ENCODE measurements at regions not wholly inside any gene's neighbourhood (a gene's known extent, or its start where the extent isn't known, plus 50 kb on each side); places are given as distances from the start of the nearest gene placed in this dataset.
"Not testable (repeated sequence)": the region's sequence is repeated elsewhere in the genome, so short reads cannot be mapped to it uniquely, and the experiment has no call there.

- H4K20me1 ChIP-seq (ENCODE audit: insufficient read depth), result no peaks in the 10 kb centered on the region
- H3K36me3 ChIP-seq (ENCODE audit: insufficient read depth), result no peaks in the 10 kb centered on the region
- TF ChIP-seq, protein P1, sequence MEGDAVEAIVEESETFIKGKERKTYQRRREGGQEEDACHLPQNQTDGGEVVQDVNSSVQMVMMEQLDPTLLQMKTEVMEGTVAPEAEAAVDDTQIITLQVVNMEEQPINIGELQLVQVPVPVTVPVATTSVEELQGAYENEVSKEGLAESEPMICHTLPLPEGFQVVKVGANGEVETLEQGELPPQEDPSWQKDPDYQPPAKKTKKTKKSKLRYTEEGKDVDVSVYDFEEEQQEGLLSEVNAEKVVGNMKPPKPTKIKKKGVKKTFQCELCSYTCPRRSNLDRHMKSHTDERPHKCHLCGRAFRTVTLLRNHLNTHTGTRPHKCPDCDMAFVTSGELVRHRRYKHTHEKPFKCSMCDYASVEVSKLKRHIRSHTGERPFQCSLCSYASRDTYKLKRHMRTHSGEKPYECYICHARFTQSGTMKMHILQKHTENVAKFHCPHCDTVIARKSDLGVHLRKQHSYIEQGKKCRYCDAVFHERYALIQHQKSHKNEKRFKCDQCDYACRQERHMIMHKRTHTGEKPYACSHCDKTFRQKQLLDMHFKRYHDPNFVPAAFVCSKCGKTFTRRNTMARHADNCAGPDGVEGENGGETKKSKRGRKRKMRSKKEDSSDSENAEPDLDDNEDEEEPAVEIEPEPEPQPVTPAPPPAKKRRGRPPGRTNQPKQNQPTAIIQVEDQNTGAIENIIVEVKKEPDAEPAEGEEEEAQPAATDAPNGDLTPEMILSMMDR (conservative IDR thresholded peaks at IDR 0.05; ENCODE audit: low read depth, low read length), result no peak
- H3K4me1 ChIP-seq (ENCODE audit: low read depth, poor library complexity, severe bottlenecking), result no peaks in the 10 kb centered on the region
- H2AFZ ChIP-seq (ENCODE audit: low read depth), result no peak overlapping the region
- H3K4me2 ChIP-seq, result no peak overlapping the region
- H3K9ac ChIP-seq, result no peak overlapping the region
- no peaks in the 10 kb centered on the region for H3K79me2 ChIP-seq (ENCODE audit: insufficient read depth, low read depth)
- no peak overlapping the region for H3K4me3 ChIP-seq (IDR thresholded peaks at IDR 0.05; ENCODE audit: insufficient read depth, low read depth, low read length)
- H3K27ac ChIP-seq, result no peak overlapping the region
- no peaks in the 10 kb centered on the region for H3K27me3 ChIP-seq (ENCODE audit: insufficient read depth, low read depth)
Measured at GRCh38 chr7:86058649-86059048, 585.1 kb upstream of the GRM3 start.

- no peak overlapping the region for H3K27ac ChIP-seq
- TF ChIP-seq, protein P1 (conservative IDR thresholded peaks at IDR 0.05; ENCODE audit: low read depth, low read length), result no peak
Measured at GRCh38 chr7:86050918-86051317, 592.8 kb upstream of the GRM3 start.

DNA sequence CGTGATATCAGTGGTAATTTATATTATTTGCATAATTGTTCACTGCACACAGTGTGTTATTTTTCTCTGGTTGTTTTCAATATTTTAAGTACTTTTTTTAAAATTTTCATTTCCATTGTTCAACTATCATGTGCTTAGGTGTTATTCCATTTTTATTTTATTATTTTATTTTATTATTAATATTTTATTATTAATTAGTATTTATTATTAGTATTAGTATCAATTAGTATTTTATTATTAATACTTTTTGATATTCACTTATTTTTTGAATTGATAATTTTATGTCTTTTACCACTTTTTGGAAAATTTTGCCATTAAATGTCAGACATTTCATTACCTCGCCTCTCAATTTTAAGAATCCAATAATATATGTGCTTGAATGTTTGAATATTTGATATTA, 593.8 kb upstream of the GRM3 start:
- H3K27ac ChIP-seq, result no peak overlapping the region
- H3K4me1 ChIP-seq (ENCODE audit: low read depth, poor library complexity, severe bottlenecking), result no peaks in the 10 kb centered on the region
- no peaks in the 10 kb centered on the region for H3K36me3 ChIP-seq (ENCODE audit: insufficient read depth)
- H3K4me2 ChIP-seq, result no peak overlapping the region
- no peaks in the 10 kb centered on the region for H3K27me3 ChIP-seq (ENCODE audit: insufficient read depth, low read depth)
- H3K9ac ChIP-seq, result no peak overlapping the region
- H3K4me3 ChIP-seq (IDR thresholded peaks at IDR 0.05; ENCODE audit: insufficient read depth, low read depth, low read length), result no peak overlapping the region
- no peaks in the 10 kb centered on the region for H3K79me2 ChIP-seq (ENCODE audit: insufficient read depth, low read depth)
- TF ChIP-seq, protein P1 (conservative IDR thresholded peaks at IDR 0.05; ENCODE audit: low read depth, low read length), result no peak
- no peak overlapping the region for H2AFZ ChIP-seq (ENCODE audit: low read depth)
- H4K20me1 ChIP-seq (ENCODE audit: insufficient read depth), result no peaks in the 10 kb centered on the region

More at GRCh38 chr7:86050918-86051317, 592.8 kb upstream of the GRM3 start:
- Histone ChIP-seq H2AFZ (ENCODE audit: low read depth) (no peak overlapping the region), H3K36me3 (ENCODE audit: insufficient read depth) (no peaks in the 10 kb centered on the region), H3K4me3 (IDR thresholded peaks at IDR 0.05; ENCODE audit: insufficient read depth, low read depth, low read length) (no peak overlapping the region), H3K79me2 (ENCODE audit: insufficient read depth, low read depth) (no peaks in the 10 kb centered on the region), H3K4me2 (no peak overlapping the region), H4K20me1 (ENCODE audit: insufficient read depth) (no peaks in the 10 kb centered on the region), H3K4me1 (ENCODE audit: low read depth, poor library complexity, severe bottlenecking) (no peaks in the 10 kb centered on the region), H3K27me3 (ENCODE audit: insufficient read depth, low read depth) (no peaks in the 10 kb centered on the region), H3K9ac (no peak overlapping the region)

- H3K27ac ChIP-seq; H2AFZ ChIP-seq (ENCODE audit: low read depth); H3K27me3 ChIP-seq (ENCODE audit: insufficient read depth, low read depth); H3K4me2 ChIP-seq; H3K4me1 ChIP-seq (ENCODE audit: low read depth, poor library complexity, severe bottlenecking); H3K9ac ChIP-seq; H3K4me3 ChIP-seq (IDR thresholded peaks at IDR 0.05; ENCODE audit: insufficient read depth, low read depth, low read length); H3K36me3 ChIP-seq (ENCODE audit: insufficient read depth); H3K79me2 ChIP-seq (ENCODE audit: insufficient read depth, low read depth); H4K20me1 ChIP-seq (ENCODE audit: insufficient read depth): not testable (repeated sequence)
Measured at GRCh38 chr7:86045197-86045596, 598.5 kb upstream of the GRM3 start.

DNA sequence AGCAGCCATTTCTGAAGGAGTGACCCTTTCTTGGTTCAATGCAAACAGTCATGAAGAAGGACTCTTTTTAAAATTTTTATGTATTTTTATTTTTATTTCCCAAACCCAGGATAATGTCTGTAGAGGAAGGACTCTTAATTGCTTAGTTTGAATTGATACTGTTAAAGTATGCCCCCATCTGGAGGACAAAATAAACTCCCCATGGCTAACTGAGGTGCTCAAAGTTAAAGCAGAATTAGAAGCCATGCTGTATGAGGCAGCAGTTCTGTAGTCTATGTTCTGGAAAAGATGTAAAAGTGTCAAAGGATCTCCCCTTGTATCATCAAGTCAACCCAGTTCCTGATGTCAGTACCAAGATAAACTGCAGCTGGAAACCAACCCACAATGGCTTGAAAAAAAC, 617.9 kb upstream of the GRM3 start:
- H4K20me1 ChIP-seq (ENCODE audit: insufficient read depth), result no peaks in the 10 kb centered on the region
- H3K9ac ChIP-seq, result no peak overlapping the region
- H3K79me2 ChIP-seq (ENCODE audit: insufficient read depth, low read depth), result no peaks in the 10 kb centered on the region
- no peak overlapping the region for H3K27ac ChIP-seq
- no peaks in the 10 kb centered on the region for H3K27me3 ChIP-seq (ENCODE audit: insufficient read depth, low read depth)
- no peak overlapping the region for H2AFZ ChIP-seq (ENCODE audit: low read depth)
- no peaks in the 10 kb centered on the region for H3K36me3 ChIP-seq (ENCODE audit: insufficient read depth)
- H3K4me3 ChIP-seq (IDR thresholded peaks at IDR 0.05; ENCODE audit: insufficient read depth, low read depth, low read length), result no peak overlapping the region
- TF ChIP-seq, protein P1 (conservative IDR thresholded peaks at IDR 0.05; ENCODE audit: low read depth, low read length), result no peak
- H3K4me2 ChIP-seq, result no peak overlapping the region
- H3K4me1 ChIP-seq (ENCODE audit: low read depth, poor library complexity, severe bottlenecking), result no peaks in the 10 kb centered on the region
